GM13977 (cell line): ENCODE measurements at regions not wholly inside any gene's neighbourhood (a gene's known extent, or its start where the extent isn't known, plus 50 kb on each side); places are given as distances from the start of the nearest gene placed in this dataset.

Source experiments
- DNase-seq: peaks from one replicate; pipeline ENCODE4 v3.0.0; 2012; ENCODE audit warnings: low spot score
- CTCF ChIP-seq: IDR thresholded peaks from 2 replicates; pipeline ENCODE4 v1.5.1; 2012; ENCODE audit warnings: mild to moderate bottlenecking, control low read depth; ENCODE audit not compliant: insufficient read depth; ENCODE audit errors: extremely low read depth, missing control alignments
- in situ Hi-C: fragments of 300-500 bp; cut with MboI; formaldehyde crosslinking; loops from one replicate; pipeline ENCODE4 v1.12.0; 2022; ENCODE audit warnings: low sequenced_read_pairs, low pct_unique_long_range_greater_than_20kb, mixed read lengths, inconsistent platforms; ENCODE audit not compliant: unreplicated experiment

- in situ Hi-C loops, result no loop called here
- DNase-seq, result no peak
- TF ChIP-seq CTCF, result no peak
Observed at GRCh38 chr5:73273379-73274050, 100.5 kb downstream of the TMEM174 start.

- no peak for DNase-seq
- TF ChIP-seq CTCF, result no peak
- in situ Hi-C loops, result no loop called here
Observed at GRCh38 chr5:73272351-73272750, 99.4 kb downstream of the TMEM174 start.

- no peak for DNase-seq
- TF ChIP-seq CTCF, result no peak
- in situ Hi-C loops, result no loop called here
Observed at GRCh38 chr5:73268826-73269225, 95.8 kb downstream of the TMEM174 start.

- DNase-seq, result no peak
- no peak for TF ChIP-seq CTCF
- in situ Hi-C loops, result no loop called here
Observed at GRCh38 chr5:73267766-73268435, 94.9 kb downstream of the TMEM174 start.

- in situ Hi-C loops, result no loop called here
- no peak for TF ChIP-seq CTCF
- no peak for DNase-seq
Observed at GRCh38 chr5:73266925-73267765, 94.2 kb downstream of the TMEM174 start.

- no peak for DNase-seq
- in situ Hi-C loops, result no loop called here
- no peak for TF ChIP-seq CTCF
Observed at GRCh38 chr5:73266176-73266738, 93.3 kb downstream of the TMEM174 start.
